GM19351 (cell line): ENCODE measurements at regions not wholly inside any gene's neighbourhood (a gene's known extent, or its start where the extent isn't known, plus 50 kb on each side); places are given as distances from the start of the nearest gene placed in this dataset.

Source experiments
- ATAC-seq: cut with Tn5 transposase; IDR thresholded peaks from one replicate; pipeline ENCODE4 v1.9.1; 2021; ENCODE audit warnings: mild to moderate bottlenecking, moderate library complexity; ENCODE audit not compliant: unreplicated experiment

- no peak for ATAC-seq
Observed at GRCh38 chr11:27195837-27196202, 155.2 kb downstream of the BBOX1 start.

- no peak for ATAC-seq
Observed at GRCh38 chr11:27194976-27195375, 154.4 kb downstream of the BBOX1 start.

- ATAC-seq = no peak
Observed at GRCh38 chr11:27193434-27194225, 153.0 kb downstream of the BBOX1 start.

- ATAC-seq = no peak
Observed at GRCh38 chr11:27192184-27192583, 151.6 kb downstream of the BBOX1 start.

- no peak for ATAC-seq
Observed at GRCh38 chr11:27191639-27192038, 151.0 kb downstream of the BBOX1 start.

DNA sequence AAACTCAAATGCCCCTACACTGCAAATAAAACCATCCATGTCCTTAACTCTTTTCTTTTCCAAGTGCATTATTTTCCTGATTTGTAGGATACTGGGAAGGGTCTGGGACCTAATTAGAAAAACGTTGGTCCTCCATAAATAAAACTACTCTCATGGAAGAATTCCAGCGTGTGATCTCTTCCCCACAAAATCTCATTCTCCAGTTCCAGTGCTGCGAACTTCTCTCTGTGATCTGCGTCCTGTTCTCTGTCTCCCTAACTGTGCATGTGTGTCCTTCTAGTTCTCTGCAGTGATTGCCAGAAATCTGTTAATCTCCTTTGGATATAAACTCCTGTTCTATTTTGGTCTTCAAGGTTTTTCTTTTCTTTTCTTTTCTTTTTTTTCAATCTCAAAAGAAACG is 148.1 kb downstream of the BBOX1 start:
- no peak for ATAC-seq

DNA sequence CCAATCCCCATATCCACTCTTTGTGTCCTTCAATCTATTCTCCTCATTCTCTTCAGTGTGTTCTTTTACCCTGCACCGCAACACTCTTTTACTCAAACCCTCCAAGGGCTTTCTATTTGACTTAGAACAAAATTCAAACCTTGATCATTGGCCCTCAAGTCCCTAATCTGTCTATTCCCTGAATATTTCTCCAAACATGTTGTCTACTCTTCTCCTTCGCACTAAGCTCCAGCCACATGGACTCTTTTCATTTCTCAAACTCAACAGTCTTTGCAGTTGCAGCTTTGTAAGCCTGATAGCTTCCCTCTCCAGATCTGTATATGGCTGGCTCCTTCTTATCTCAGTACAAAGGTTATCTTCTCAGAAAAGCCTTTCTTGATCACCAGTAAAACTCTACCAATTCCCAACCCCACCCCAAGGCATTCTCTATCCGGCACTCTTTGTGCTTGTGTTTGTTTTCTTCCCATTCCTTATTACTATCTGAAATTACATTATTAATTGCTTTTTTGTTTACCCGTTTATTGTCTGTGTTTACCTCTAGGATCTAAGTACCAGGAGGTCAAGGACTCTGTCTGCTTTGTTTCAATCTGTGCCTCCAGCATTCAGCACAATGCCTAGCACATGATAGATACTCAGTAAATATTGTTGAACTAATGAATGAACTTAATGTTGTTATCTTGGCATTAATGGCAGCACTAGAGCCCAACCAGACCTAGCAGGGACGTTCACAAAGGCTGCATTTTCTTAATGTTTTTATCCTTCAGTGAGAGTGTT is 147.4 kb downstream of the BBOX1 start:
- no peak for ATAC-seq

DNA sequence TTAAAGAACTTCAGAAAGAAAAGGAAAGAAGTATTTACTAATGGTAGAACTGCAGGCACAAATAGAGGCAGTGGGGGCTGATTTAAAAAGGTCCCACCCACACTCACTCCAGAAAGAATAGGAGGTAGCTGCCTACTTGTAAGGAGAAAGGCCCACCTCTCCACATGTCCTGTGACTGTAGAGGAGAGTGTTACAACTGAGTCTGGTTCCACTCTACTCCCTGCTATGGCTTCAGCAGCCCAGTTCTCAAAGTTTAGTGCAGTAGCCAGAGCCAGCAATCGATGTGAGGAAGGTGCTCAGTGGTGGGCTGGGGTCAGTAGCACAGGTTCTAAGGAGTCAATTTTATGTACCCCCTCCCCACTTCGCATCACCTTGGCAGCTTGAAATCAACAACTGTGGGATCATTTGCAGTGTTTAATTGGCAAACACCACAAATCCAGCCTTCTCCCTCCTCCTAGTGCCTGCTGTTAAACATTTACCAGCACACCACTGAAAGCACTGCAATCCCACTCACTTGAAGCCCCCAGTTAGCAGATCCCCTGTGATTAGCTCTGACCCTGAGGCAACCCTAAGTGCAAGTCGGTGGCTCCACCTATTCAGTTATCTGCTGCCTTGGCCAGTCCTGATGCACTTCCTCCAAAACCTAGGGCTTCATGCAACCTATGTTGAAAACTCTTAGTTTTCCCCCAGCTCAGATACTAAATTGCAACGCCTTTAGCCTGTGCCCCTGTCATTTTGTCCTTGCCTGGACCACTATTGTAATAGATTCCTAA is 146.6 kb downstream of the BBOX1 start:
- no peak for ATAC-seq

DNA sequence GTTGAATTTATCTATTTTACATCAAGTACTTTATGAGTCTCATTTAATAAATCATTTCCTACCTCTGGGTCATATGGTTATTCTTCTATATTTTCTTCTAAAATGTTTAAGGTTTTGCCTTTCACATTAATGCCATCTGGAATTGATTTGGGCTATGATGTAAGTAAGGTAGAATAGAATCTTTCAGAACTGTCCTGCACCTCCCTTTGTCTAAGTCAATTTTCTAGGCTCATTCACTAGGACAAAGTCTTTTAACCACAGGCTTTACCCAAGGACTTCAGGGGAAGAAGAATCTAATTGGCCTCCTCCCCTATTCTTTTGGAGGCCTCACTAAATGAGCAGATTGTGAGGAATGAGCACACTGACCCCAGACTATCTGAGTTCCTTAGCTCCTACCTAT is 146.0 kb downstream of the BBOX1 start:
- ATAC-seq = no peak

DNA sequence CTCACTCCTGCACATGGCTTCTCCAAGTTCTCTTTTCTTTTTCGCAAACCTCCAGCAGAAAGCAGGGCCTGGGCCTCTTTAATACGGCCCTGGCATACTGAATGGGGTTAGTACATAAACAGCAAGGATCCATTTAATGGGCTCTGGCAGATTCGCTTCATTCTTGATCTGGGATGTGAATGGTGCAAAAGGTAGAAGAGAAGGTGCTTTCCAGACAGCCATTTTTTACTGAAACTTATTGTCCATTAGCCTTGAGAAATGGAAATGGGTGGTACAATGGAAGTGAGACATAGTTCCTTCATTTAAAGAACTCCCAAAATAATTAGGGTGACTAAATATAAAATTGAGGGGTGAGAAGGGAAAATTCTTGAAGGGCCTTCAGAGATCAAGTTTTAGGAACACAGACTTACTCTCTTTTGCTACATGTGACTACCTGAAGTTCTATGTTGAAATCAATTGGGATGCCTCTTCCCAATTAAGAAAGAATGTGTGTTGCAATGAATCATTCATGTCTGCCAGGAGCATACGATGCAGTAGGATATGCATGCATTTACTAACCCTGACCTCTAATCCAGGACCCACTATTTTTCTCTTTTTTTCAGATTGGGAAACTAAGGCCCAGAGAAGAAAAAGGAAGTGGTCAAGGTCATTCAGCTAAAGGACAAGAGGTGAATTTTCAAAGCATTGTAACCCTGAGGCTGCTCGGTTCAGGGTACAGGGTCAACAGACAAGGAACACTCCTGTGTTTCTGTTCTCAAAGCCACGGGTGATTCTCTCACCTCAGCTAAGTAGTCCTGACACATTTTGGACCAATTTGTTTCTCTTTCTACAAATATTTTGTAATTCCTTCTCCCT is 144.1 kb downstream of the BBOX1 start:
- peak; percentile 3 for ATAC-seq

GRCh38 chr11:27183672-27184457 is 143.2 kb downstream of the BBOX1 start:
- peak; percentile 71 for ATAC-seq

DNA sequence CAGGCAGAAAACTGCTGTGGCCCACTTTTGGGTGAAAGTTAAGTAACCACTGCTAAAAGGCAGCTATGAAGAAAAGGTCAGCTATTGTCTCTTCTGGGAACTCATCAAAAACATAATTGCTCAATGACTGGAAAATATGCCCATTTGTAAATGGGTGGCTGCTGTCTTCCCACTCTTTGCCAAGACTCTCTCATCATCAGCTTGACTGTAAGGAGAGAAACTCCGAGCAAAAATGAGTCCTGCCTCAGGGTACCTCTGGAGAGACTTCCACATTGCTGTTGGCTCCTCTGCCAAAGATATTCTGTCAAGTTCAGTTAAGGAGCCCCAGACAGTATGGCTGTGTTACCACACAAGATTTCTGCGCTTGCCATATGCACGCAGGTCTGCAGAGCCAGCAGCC is 138.7 kb downstream of the BBOX1 start:
- ATAC-seq = no peak

GRCh38 chr11:27178859-27179258 is 138.2 kb downstream of the BBOX1 start:
- ATAC-seq = no peak
